Activated naive CD4-positive, alpha-beta T cell treated with Interleukin-2 at 50 U/mL for 16 hours (primary cell): ENCODE measurements at regions not wholly inside any gene's neighbourhood (a gene's known extent, or its start where the extent isn't known, plus 50 kb on each side); places are given as distances from the start of the nearest gene placed in this dataset.

Experiments used
- DNase-seq: peaks from one replicate; pipeline ENCODE4 v3.0.0-alpha.2; 2020

DNA sequence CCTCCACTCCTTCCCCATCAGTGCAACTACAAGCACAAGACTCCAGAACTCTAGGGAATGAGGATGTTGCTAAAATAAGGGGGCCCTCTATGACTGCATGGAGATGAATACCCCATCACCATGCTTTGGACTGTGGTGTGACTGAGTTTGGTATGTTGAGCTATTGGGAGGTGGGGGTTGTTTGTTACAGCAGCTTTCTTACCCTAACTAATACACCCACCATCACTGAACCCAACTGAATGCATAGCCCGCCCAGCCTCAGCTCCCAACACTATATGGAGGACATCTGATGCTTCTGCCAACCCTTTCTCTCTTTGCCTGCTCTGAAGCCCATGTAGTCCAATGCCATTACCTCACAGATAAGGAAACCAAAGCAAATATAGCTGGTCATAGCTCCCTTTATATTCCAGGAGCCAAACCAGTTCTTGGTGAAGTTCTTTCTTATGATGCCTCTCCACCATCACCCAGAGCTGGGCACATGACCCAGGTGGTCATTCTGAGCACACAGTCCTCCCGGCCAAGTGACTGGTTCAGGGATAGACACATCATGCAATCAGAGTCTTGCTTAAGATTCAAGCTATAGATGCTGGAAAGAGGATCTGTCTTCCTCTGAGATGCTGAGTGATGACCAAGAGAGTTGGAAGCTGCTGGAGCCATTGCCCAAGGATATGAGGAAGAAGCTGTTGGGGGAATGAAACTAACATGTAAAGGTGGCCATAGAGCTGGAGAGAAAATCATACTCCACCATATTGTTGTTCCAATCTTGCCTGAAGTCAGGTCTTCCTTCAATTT lies 155.6 kb upstream of the HAAO start:
- no peak for DNase-seq

- DNase-seq, result no peak
Measured at GRCh38 chr2:42944779-42945415, 152.5 kb upstream of the HAAO start.

DNA sequence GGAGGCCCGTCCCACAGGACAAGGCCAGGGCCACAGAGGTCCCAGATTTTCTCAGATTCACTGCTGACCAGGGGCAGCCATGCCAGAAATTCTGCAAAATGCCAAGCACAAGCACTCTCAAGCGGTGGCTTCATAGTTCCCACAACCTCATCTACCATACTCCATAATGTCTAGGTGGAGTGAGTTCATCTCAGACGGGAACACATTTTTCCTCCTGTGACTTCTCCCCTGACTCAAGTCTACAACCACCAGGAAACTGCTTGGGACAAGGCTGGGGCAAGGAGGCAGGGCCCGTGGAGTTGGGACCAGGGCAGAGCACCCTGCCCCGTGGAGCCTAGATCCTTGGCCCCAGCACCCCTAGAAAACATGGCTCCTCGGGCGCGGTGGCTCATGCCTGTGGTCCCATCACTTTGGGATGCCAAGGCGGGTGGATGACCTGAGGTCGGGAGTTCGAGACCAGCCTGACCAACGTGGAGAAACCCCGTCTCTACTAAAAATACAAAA lies 150.7 kb upstream of the HAAO start:
- no peak for DNase-seq

GRCh38 chr2:42942214-42942989 lies 150.0 kb upstream of the HAAO start:
- DNase-seq, result no peak

- no peak for DNase-seq
Measured at GRCh38 chr2:42941633-42942176, 149.3 kb upstream of the HAAO start.

GRCh38 chr2:42939411-42940206 lies 147.2 kb upstream of the HAAO start:
- DNase-seq, result no peak

GRCh38 chr2:42938671-42939370 lies 146.4 kb upstream of the HAAO start:
- DNase-seq, result no peak

DNA sequence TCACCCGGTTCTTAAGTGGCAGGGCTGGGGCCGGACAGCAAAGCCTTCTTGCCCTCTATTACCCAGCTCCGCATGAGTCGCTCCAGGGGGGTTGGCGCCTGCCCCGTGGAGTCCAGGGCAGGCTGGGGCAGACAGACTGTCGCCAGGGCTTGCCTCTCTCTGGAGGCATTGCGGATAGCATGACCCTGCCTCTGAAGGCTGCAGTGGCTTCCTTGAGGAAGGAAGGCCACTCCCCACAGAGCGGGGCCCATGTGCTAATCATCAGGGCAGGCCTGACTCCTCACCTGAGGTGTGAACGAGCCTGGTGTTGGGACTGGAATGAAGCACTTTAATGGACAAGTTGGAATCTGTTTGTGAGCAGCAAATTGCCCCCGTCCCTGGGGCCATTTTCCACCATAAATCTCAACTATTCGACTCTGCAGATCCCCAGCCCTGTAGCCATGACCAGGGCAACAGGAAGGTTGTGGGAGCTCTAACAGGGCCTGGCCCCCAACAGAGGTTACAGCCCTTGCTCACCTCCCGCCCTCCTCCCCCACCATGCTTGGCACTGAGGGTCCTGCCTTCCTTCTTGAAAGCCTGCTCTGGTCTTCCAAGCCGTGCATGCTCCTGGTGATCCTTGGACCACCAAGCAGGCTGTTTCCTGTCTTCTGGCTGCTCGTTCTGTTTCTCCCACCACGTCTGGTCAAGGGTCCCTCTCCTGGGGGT lies 144.9 kb upstream of the HAAO start:
- DNase-seq, result no peak

GRCh38 chr2:42935692-42936671 lies 143.6 kb upstream of the HAAO start:
- peak; percentile 9 for DNase-seq

GRCh38 chr2:42934580-42935186 lies 142.3 kb upstream of the HAAO start:
- no peak for DNase-seq

- no peak for DNase-seq
Measured at GRCh38 chr2:42933824-42934254, 141.5 kb upstream of the HAAO start.

- no peak for DNase-seq
Measured at GRCh38 chr2:42932271-42933151, 140.1 kb upstream of the HAAO start.

- no peak for DNase-seq
Measured at GRCh38 chr2:42931818-42932195, 139.4 kb upstream of the HAAO start.

DNA sequence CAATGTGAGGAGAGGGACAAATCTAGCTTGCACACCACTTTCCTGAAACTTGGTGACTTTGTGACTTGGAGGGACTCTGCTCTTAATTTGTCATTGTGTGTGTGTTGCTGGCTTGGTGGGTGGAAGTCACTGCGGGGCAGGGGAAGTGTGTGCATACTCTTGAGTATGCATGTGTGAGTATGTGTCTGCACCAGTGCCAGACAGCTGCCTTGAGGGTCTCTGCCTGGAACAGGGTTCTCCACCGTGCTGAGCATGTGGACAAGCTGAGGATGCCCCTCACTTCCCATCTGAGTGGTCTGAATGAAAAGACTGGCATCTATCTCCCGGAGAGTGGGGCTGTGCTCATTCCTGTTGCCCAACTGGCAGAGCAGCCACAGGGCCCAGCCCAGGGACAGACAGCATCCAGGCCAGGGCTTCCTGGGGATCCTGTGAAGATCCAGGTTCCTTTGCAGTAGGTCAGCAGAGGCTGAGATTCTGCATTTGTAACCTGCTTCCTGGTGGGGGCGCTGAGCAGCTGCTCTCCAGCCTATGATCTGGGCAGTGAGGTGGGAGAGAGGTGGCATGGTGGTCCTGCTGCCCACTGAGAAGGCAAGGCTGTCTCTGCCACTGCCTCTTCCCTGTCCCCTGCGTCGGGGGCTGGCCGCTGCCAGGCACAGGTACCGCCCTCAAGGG lies 138.9 kb upstream of the HAAO start:
- no peak for DNase-seq

GRCh38 chr2:42930025-42930581 lies 137.7 kb upstream of the HAAO start:
- DNase-seq, result no peak

DNA sequence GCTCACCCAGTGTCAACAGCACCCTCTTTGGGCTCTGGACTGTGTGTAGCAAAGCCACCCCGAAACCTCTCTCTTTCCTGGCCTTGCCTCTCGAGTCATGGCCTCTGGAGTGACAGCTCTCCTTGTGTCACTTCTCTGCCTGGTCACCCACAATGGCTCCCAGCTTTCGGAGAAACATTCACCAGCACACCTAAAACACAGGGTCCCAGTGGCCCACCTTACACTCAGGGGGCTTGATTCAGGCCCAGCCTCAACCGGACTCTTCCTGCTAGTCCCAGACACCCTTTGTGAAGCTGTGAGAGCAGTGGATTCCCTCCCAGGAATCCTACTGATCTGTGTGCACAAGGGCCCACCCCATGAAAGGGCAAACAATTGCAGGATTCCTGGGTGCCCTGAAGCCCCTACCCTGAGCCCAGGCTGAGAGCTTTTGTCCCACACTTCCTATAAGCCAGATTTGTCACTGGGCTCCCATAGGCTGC lies 137.2 kb upstream of the HAAO start:
- DNase-seq, result no peak
